Mucosa of descending colon (tissue), 3 donors: ENCODE measurements at regions not wholly inside any gene's neighbourhood (a gene's known extent, or its start where the extent isn't known, plus 50 kb on each side); places are given as distances from the start of the nearest gene placed in this dataset.
A peak's percentile ranks its signal among the peaks of the same experiment; 100 is the strongest.
"Not testable (repeated sequence)": the region's sequence is repeated elsewhere in the genome, so short reads cannot be mapped to it uniquely, and the experiment has no call there.

Experiments
- ATAC-seq: fragments of 200-7000 bp; cut with Tn5 transposase; one replicate; pipeline ENCODE4 v1.9.1; 2020; ENCODE audit warnings: mild to moderate bottlenecking, moderate library complexity
- DNase-seq, 3 donors: peaks; one replicate each; pipeline ENCODE4 v3.0.0-alpha.2; 2020
- H3K36me3 ChIP-seq: fragments of 200-600 bp; one replicate; pipeline ENCODE4 v1.8.0; 2021; ENCODE audit warnings: low read depth, mild to moderate bottlenecking
- H3K4me1 ChIP-seq: fragments of 200-600 bp; one replicate; pipeline ENCODE4 v1.8.0; 2021; ENCODE audit warnings: low read depth, mild to moderate bottlenecking
- H3K4me3 ChIP-seq: fragments of 200-600 bp; one replicate; pipeline ENCODE4 v1.8.0; 2021; ENCODE audit warnings: mild to moderate bottlenecking
- H3K9me3 ChIP-seq: fragments of 200-600 bp; one replicate; pipeline ENCODE4 v1.8.0; 2021; ENCODE audit warnings: mild to moderate bottlenecking
- CTCF ChIP-seq: fragments of 200-600 bp; IDR thresholded peaks from one replicate; pipeline ENCODE4 v1.8.0; 2022; ENCODE audit warnings: antibody characterized with exemption, mild to moderate bottlenecking
- intact Hi-C, 2 donors: fragments of 100-400 bp; cut with DNase I in 1 of 2; cut with micrococcal nuclease in 1 of 2; formaldehyde crosslinking; loops; one replicate each; pipeline versions ENCODE4 v1.11.0 to v1.11.1; 2022; cut with DNase I, micrococcal nuclease
- donor health status: DM: no; HTN: no; CAD: no; lungs with moderate emphysema.
- donor health status: DM: no; HTN: no; CAD: no.
- donor health status: DM: no; HTN: yes; CAD: no.

- no peaks in the 10 kb centered on the region for H3K36me3 ChIP-seq
Observed at GRCh38 chr9:83133316-83133715, 70.4 kb upstream of the RASEF start.

GRCh38 chr9:83132768-83133167 is 69.8 kb upstream of the RASEF start:
- Histone ChIP-seq H3K9me3 (no peaks in the 10 kb centered on the region), H3K4me3 (no peak overlapping the region), H3K4me1 (no peaks in the 10 kb centered on the region), H3K36me3 (no peaks in the 10 kb centered on the region)
- ATAC-seq = peak; percentile 90
- peak in 1 of 3 donors; percentile 24 for DNase-seq
- no peak for TF ChIP-seq CTCF
- intact Hi-C loops = no loop called here

More at GRCh38 chr9:83133316-83133715, 70.4 kb upstream of the RASEF start:
- intact Hi-C loops = no loop called here
- TF ChIP-seq CTCF = no peak
- H3K4me3 ChIP-seq = no peak overlapping the region
- no peak for ATAC-seq
- no peaks in the 10 kb centered on the region for H3K9me3 ChIP-seq
- DNase-seq = no peak
- H3K4me1 ChIP-seq = no peaks in the 10 kb centered on the region

GRCh38 chr9:83130541-83130940 is 67.6 kb upstream of the RASEF start:
- H3K36me3 ChIP-seq = no peaks in the 10 kb centered on the region
- ATAC-seq (peak; percentile 87), DNase-seq (no peak)
- no peaks in the 10 kb centered on the region for H3K4me1 ChIP-seq
- no peak for TF ChIP-seq CTCF
- intact Hi-C loops = no loop called here
- no peak overlapping the region for H3K4me3 ChIP-seq
- H3K9me3 ChIP-seq = no peaks in the 10 kb centered on the region

GRCh38 chr9:83125671-83126070 is 62.7 kb upstream of the RASEF start:
- Histone ChIP-seq H3K4me1 (no peaks in the 10 kb centered on the region), H3K4me3 (no peak overlapping the region), H3K36me3 (no peaks in the 10 kb centered on the region), H3K9me3 (no peaks in the 10 kb centered on the region)
- intact Hi-C loops = no loop called here
- DNase-seq = no peak
- no peak for ATAC-seq
- TF ChIP-seq CTCF = no peak

- ATAC-seq (no peak), DNase-seq (no peak)
- H3K4me1 ChIP-seq = no peaks in the 10 kb centered on the region
- intact Hi-C loops = no loop called here
- no peaks in the 10 kb centered on the region for H3K36me3 ChIP-seq
- TF ChIP-seq CTCF = no peak
- H3K4me3 ChIP-seq = no peak overlapping the region
- H3K9me3 ChIP-seq = peaks cover 5% of the 10 kb centered on the region
Observed at GRCh38 chr9:83119873-83120272, 56.9 kb upstream of the RASEF start.

- no peaks in the 10 kb centered on the region for H3K4me1 ChIP-seq
- ATAC-seq (no peak), DNase-seq (no peak)
- no peak for TF ChIP-seq CTCF
- peaks cover 26% of the 10 kb centered on the region for H3K9me3 ChIP-seq
- intact Hi-C loops = no loop called here
- H3K36me3 ChIP-seq = no peaks in the 10 kb centered on the region
- H3K4me3 ChIP-seq = no peak overlapping the region
Observed at GRCh38 chr9:83116026-83116425, 53.1 kb upstream of the RASEF start.

GRCh38 chr9:83113445-83113844 is 50.5 kb upstream of the RASEF start:
- DNase-seq, ATAC-seq, H3K4me3 ChIP-seq, intact Hi-C loops, H3K36me3 ChIP-seq, H3K4me1 ChIP-seq: not testable (repeated sequence)
- H3K9me3 ChIP-seq = peaks cover 26% of the 10 kb centered on the region
